GM21528 (cell line): ENCODE measurements at regions not wholly inside any gene's neighbourhood (a gene's known extent, or its start where the extent isn't known, plus 50 kb on each side); places are given as distances from the start of the nearest gene placed in this dataset.

Experiments used
- ATAC-seq: cut with Tn5 transposase; IDR thresholded peaks from one replicate; pipeline ENCODE4 v1.9.1; 2021; ENCODE audit warnings: mild to moderate bottlenecking, moderate library complexity; ENCODE audit not compliant: unreplicated experiment, low FRiP score

DNA sequence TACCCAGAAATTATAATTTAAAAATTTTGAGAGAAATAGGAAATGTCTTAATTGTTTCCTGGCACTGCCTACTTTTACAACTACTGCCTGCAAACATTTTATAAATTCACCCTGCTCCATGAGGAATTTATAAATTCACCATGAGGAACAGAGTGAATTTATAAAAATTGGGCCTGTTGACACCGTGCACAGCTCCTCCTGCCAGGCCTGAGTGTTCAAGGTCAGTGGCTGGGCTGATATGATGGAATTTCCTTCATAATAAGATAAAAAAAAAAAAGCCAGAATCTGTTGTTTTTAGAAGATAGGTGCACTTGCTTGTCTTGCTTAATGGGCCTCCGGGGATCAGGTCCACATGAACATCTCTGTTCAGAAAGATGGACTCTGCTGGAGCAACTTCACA is 151.7 kb upstream of the RASGEF1B start:
- ATAC-seq: no peak

GRCh38 chr4:81622474-81623184 is 150.9 kb upstream of the RASGEF1B start:
- no peak for ATAC-seq

- no peak for ATAC-seq
Observed at GRCh38 chr4:81622028-81622427, 150.3 kb upstream of the RASGEF1B start.

DNA sequence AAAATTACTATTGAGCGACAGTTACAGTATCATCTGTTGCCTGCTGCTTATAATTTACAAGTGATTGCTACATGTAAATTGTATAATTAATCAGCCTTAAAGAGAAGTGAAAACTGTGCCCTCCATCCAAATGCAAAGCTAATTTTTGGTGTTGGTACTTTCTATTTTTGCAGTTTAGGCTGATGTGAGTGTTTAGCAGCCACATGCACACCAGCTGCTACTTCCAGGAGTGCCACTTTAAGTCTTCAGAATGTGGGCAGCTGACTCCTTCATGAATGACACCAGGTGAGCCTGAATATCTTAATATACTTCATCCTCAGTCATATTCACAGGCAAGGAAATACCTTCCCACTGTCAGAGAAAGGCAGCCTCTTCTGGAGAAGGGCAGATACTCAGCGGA is 149.8 kb upstream of the RASGEF1B start:
- no peak for ATAC-seq

- ATAC-seq: no peak
Observed at GRCh38 chr4:81620442-81620841, 148.7 kb upstream of the RASGEF1B start.

DNA sequence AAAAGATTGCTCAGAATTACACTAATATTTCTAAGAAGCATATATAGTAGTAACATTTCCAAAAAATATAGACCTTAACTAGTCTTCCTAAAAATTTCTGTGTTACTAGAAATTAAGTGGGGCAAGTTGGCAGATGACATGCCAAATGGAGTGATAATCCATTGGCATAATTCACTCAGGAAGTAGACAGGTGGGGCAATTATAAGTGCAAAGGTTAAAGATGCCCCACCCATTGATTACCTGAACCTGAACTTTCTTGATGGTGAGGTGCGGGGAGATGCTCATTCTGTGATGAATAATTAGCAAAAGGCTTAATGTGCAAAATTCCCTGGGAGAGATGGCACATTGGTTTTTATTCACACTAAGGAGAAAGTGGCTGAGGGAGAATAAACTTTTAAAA is 145.8 kb upstream of the RASGEF1B start:
- no peak for ATAC-seq

DNA sequence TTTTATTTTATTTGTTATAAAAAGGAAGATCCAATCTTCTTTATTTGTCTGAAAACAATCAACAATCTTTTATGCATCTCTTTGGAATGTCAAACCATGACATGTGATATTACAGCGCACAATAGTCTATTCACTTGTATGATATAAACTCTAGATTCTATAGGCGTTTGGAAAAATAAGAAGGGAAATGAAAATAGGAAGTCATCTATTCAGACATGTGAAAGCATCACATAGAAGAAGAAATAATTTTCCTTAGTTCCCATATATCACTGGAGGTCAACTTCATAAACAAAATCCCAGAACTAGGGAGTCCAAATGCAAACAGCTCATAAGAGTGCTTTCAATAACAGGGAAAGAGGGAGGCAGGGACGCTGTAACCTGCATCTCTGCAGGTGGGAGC is 139.5 kb upstream of the RASGEF1B start:
- no peak for ATAC-seq

DNA sequence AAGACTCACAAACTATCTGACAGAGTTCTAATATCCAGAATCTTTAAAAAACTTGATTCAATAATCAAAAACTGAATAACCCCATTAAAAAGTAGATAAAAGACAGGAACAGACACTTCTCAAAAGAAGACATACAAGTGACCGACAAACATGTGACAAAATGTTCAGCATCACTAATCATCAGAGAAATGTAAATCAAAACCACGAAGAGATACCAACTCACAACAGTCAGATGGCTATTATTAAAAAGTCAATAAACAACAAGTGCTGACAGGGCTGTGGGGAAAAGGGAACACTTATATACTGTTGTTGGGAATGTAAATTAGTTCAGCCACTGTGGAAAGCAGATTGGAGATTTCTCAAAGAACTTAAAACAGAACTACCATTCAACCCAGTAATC is 138.1 kb upstream of the RASGEF1B start:
- no peak for ATAC-seq

DNA sequence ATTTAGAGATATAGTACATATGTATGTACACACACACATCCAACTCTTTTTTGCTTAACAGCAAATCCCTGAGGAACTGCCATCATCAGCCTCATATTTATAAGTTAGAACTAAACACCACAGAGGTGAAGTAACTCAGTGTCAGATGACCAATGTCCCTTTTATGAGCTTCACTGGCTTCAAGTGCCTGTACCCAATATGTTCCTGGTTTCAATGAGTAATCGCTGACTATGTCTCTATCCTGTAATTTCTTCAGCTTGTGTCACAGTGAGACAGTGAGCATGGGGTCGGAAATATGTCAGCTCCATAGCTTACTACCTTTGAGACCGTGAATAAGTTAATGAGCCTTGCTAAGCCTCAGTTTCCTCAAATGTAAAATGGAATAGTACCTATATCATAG is 136.2 kb upstream of the RASGEF1B start:
- ATAC-seq: no peak

- no peak for ATAC-seq
Observed at GRCh38 chr4:81606801-81607501, 135.2 kb upstream of the RASGEF1B start.

GRCh38 chr4:81606166-81606565 is 134.5 kb upstream of the RASGEF1B start:
- ATAC-seq: no peak

DNA sequence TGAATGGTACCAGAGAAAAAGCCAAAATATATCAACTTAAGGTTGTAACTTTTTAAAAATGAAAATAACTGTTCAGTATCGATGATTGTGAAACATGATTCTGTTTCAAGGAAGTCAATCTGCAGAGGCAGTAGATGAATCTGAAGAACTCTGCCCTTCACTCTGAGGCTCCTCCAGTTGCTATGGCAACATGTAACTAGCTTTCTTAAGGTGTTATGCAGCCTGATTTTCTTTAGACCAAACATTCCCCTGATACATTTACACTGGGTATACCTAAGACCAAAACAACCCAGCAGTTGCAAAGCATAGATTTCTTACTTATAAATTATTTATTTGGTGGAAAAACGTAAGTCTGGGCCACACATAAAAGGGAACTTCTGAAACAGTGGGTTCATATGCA is 133.6 kb upstream of the RASGEF1B start:
- no peak for ATAC-seq

DNA sequence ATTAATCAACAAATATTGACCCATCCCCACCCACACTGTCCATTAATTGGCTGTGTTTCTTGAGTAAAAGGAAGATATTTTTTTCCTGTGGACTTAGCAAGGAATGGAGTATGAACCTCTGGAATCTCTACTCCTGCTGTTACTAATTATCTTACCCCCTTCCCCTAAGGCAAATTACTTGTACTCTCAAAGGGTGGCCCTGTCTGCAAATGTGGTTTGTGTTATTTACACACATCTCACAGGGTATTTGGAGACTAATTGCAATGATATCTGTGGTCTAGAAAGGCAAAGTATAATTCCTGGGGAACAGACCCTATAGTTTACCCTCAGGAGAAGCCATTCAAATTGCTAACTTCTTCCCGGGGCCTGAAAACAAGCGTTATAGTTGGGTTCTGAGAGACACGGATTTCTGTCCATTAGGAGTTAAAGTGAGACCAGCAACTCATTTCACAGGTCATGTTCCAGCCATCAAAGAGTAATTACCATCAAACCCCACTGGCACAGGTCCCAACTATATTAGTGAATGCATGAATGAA is 133.0 kb upstream of the RASGEF1B start:
- ATAC-seq: no peak

GRCh38 chr4:81602854-81603253 is 131.1 kb upstream of the RASGEF1B start:
- no peak for ATAC-seq

DNA sequence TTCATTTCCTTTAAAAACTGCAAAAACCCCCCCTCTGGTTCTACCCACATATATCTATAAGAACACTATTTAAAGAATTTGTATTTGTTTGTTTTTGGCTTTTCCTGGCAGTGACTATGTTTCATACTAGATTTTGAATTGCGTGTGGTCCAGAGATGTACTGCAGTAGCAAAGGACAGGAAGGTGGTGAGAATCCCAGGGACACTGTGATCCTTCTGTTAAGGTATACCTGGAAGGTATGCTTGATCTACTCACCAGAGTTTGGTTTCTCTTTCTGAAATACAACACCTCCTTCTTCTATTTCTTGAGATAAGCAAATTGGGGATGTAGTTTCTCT is 129.6 kb upstream of the RASGEF1B start:
- ATAC-seq: no peak

- ATAC-seq: no peak
Observed at GRCh38 chr4:81600520-81601357, 129.0 kb upstream of the RASGEF1B start.

- ATAC-seq: no peak
Observed at GRCh38 chr4:81599742-81600380, 128.2 kb upstream of the RASGEF1B start.

DNA sequence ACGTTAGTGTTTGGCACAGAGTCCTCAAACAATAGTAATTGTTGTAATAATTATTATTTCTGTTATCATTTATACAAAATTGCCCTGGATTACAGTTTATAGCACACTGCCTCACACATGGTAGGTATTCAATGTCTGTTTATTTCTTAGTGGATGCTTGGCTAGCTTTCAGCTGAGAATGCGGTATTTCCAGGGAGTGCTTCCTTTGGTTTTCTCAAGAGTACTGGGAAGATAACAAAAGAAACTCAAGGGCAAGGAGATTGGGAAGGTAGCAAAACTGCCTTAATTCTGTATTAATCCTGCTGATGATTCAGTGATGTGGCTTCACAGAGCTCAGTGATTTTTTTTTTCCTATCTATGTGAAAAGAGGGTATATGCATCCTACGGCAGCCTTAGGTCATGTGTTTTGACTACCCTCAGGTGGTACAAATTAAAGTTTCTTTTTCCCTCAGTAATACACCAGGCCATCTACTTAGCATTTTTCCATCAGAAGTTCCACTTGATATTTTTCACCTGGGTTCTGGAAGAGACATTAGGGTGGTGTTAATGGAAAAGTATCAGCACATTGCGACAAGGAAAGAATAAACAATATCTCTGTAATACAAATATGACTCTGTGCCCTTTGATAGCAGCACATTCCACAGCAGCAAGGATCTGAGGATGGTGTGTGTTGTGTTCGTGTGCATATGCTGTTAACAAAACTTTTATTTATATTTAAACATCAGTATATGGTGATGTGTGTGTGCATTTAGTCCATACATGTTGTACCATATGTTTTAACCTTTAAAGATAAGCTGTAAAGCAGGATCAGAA is 124.3 kb upstream of the RASGEF1B start:
- no peak for ATAC-seq

- ATAC-seq: no peak
Observed at GRCh38 chr4:81595287-81595686, 123.6 kb upstream of the RASGEF1B start.
